ENCODE measurements at regions not wholly inside any gene's neighbourhood (a gene's known extent, or its start where the extent isn't known, plus 50 kb on each side); places are given as distances from the start of the nearest gene placed in this dataset.
A peak's percentile ranks its signal among the peaks of the same experiment; 100 is the strongest.

GRCh38 chrX:10828640-10829039 lies 208.3 kb upstream of the MID1 start:
- TF ChIP-seq POLR2A (IDR thresholded peaks at IDR 0.05; ENCODE audit: low read depth) (no peak), EP300 (IDR thresholded peaks at IDR 0.05) (no peak), POLR2AphosphoS5 (IDR thresholded peaks at IDR 0.05) (no peak)
- TF ChIP-seq, protein P1, sequence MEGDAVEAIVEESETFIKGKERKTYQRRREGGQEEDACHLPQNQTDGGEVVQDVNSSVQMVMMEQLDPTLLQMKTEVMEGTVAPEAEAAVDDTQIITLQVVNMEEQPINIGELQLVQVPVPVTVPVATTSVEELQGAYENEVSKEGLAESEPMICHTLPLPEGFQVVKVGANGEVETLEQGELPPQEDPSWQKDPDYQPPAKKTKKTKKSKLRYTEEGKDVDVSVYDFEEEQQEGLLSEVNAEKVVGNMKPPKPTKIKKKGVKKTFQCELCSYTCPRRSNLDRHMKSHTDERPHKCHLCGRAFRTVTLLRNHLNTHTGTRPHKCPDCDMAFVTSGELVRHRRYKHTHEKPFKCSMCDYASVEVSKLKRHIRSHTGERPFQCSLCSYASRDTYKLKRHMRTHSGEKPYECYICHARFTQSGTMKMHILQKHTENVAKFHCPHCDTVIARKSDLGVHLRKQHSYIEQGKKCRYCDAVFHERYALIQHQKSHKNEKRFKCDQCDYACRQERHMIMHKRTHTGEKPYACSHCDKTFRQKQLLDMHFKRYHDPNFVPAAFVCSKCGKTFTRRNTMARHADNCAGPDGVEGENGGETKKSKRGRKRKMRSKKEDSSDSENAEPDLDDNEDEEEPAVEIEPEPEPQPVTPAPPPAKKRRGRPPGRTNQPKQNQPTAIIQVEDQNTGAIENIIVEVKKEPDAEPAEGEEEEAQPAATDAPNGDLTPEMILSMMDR (IDR thresholded peaks at IDR 0.05), result no peak
- DNase-seq (ENCODE audit: extremely low spot score), result no peak
- 70% methylated on average over 4 of the region's 4 CpGs for WGBS
- intact Hi-C loops (cut with DNase I), result no loop called here
- Histone ChIP-seq H3K36me3 (no peaks in the 10 kb centered on the region), H3K9me3 (no peaks in the 10 kb centered on the region), H3K4me3 (no peak overlapping the region), H3K27me3 (no peaks in the 10 kb centered on the region), H3K4me1 (peaks cover 0 to 25% (median 9%) of the 10 kb centered on the region in 4 donors), H3K27ac (replicated peaks in 1 of 4) (no peak overlapping the region)

GRCh38 chrX:10831716-10832502 lies 211.5 kb upstream of the MID1 start:
- Histone ChIP-seq H3K4me1 (peaks cover 0 to 25% (median 9%) of the 10 kb centered on the region in 4 donors), H3K36me3 (no peaks in the 10 kb centered on the region), H3K27me3 (no peaks in the 10 kb centered on the region), H3K27ac (replicated peaks in 1 of 4) (peak overlapping the region in 1 of 4 donors; percentile 58), H3K4me3 (peak overlapping the region; percentile 9 to 49 (median 46)), H3K9me3 (no peaks in the 10 kb centered on the region)
- intact Hi-C loops (cut with DNase I), result no loop called here
- 45% methylated on average over 8 of the region's 8 CpGs for WGBS
- TF ChIP-seq, protein P1 (IDR thresholded peaks at IDR 0.05), result no peak
- TF ChIP-seq POLR2A (IDR thresholded peaks at IDR 0.05; ENCODE audit: low read depth) (no peak), POLR2AphosphoS5 (IDR thresholded peaks at IDR 0.05) (no peak), EP300 (IDR thresholded peaks at IDR 0.05) (no peak)
- DNase-seq (ENCODE audit: extremely low spot score), result no peak

- Histone ChIP-seq H3K36me3 (no peaks in the 10 kb centered on the region), H3K9me3 (no peaks in the 10 kb centered on the region), H3K27ac (replicated peaks in 1 of 4) (peak overlapping the region; percentile 49 to 62 (median 56)), H3K27me3 (no peaks in the 10 kb centered on the region), H3K4me3 (peak overlapping the region; percentile 39 to 49 (median 46)), H3K4me1 (peaks cover 0 to 25% (median 8%) of the 10 kb centered on the region in 4 donors)
- WGBS, result 39% methylated on average over 13 of the region's 13 CpGs
- intact Hi-C loops (cut with DNase I), result no loop called here
- TF ChIP-seq EP300 (IDR thresholded peaks at IDR 0.05) (no peak), POLR2AphosphoS5 (IDR thresholded peaks at IDR 0.05) (peak in 1 of 2 donors; percentile 49), POLR2A (IDR thresholded peaks at IDR 0.05; ENCODE audit: low read depth) (no peak)
- TF ChIP-seq, protein P1 (IDR thresholded peaks at IDR 0.05), result no peak
- DNase-seq (ENCODE audit: extremely low spot score), result no peak
Measured at GRCh38 chrX:10833299-10834169, 213.1 kb upstream of the MID1 start.

- H3K27me3 ChIP-seq, result no peaks in the 10 kb centered on the region
- no peak overlapping the region for H3K27ac ChIP-seq (replicated peaks in 1 of 4)
- 56% methylated on average over 4 of the region's 4 CpGs for WGBS
- TF ChIP-seq, protein P1 (IDR thresholded peaks at IDR 0.05), result no peak
- TF ChIP-seq POLR2A (IDR thresholded peaks at IDR 0.05; ENCODE audit: low read depth) (no peak), EP300 (IDR thresholded peaks at IDR 0.05) (no peak)
- H3K4me3 ChIP-seq, result no peak overlapping the region
- intact Hi-C loops (cut with DNase I), result no loop called here
- no peaks in the 10 kb centered on the region for H3K4me1 ChIP-seq
- H3K36me3 ChIP-seq, result no peaks in the 10 kb centered on the region
- DNase-seq (ENCODE audit: extremely low spot score), result no peak
- no peaks in the 10 kb centered on the region for H3K9me3 ChIP-seq
Measured at GRCh38 chrX:10841579-10841978, 221.2 kb upstream of the MID1 start.
